Liver (tissue), 3 donors: ENCODE measurements at regions not wholly inside any gene's neighbourhood (a gene's known extent, or its start where the extent isn't known, plus 50 kb on each side); places are given as distances from the start of the nearest gene placed in this dataset.

Experiments used
- ATF3 ChIP-seq: IDR thresholded peaks from 2 replicates; pipeline ENCODE4 v1.6.1; 2016; ENCODE audit warnings: antibody characterized with exemption
- EGR1 ChIP-seq, 2 donors: IDR thresholded peaks; 2 replicates each; pipeline ENCODE4 v1.6.1; 2016 to 2018; ENCODE audit warnings: antibody characterized with exemption in 2 of 2, low read depth in 2 of 2
- GABPA ChIP-seq, 2 donors: IDR thresholded peaks in 1 of 2; conservative IDR thresholded peaks in 1 of 2; 2 replicates each; pipeline ENCODE4 v1.6.1; 2016; ENCODE audit warnings: antibody characterized with exemption in 2 of 2, mild to moderate bottlenecking in 1 of 2, moderate library complexity in 1 of 2
- HNF4A ChIP-seq, 2 donors: conservative IDR thresholded peaks; 2 replicates each; pipeline ENCODE4 v1.6.1; 2016; ENCODE audit warnings: antibody characterized with exemption in 2 of 2, mild to moderate bottlenecking in 2 of 2
- HNF4G ChIP-seq: IDR thresholded peaks from 2 replicates; pipeline ENCODE4 v1.6.1; 2016; ENCODE audit warnings: antibody characterized with exemption
- JUND ChIP-seq, 2 donors: IDR thresholded peaks; 2 replicates each; pipeline ENCODE4 v1.6.1; 2016; ENCODE audit warnings: antibody characterized with exemption in 2 of 2
- MAX ChIP-seq: IDR thresholded peaks from 2 replicates; pipeline ENCODE4 v1.6.1; 2016; ENCODE audit warnings: antibody characterized with exemption
- NR2F2 ChIP-seq: IDR thresholded peaks from 2 replicates; pipeline ENCODE4 v1.6.1; 2016; ENCODE audit warnings: antibody characterized with exemption
- RAD21 ChIP-seq, 2 donors: IDR thresholded peaks; 2 replicates each; pipeline ENCODE4 v1.6.1; 2016; ENCODE audit warnings: antibody characterized with exemption in 2 of 2, mild to moderate bottlenecking in 2 of 2
- REST ChIP-seq: IDR thresholded peaks from 2 replicates; pipeline ENCODE4 v1.6.1; 2016; ENCODE audit warnings: antibody characterized with exemption, mild to moderate bottlenecking
- TAF1 ChIP-seq: conservative IDR thresholded peaks from 2 replicates; pipeline ENCODE4 v1.6.1; 2016; ENCODE audit warnings: antibody characterized with exemption, mild to moderate bottlenecking
- YY1 ChIP-seq: IDR thresholded peaks from 2 replicates; pipeline ENCODE4 v1.6.1; 2016; ENCODE audit warnings: antibody characterized with exemption, mild to moderate bottlenecking
- ZBTB33 ChIP-seq: IDR thresholded peaks from 2 replicates; pipeline ENCODE4 v1.6.1; 2016; ENCODE audit warnings: antibody characterized with exemption
- TF ChIP-seq, protein P1 (sequence below): fragments of 150-350 bp; IDR thresholded peaks from 2 replicates; pipeline ENCODE4 v1.5.1; 2017; ENCODE audit warnings: improper control_type of control experiment, low read depth, low read length; ENCODE audit not compliant: missing input control
- donor health status: healthy.
- donor health status: healthy.

GRCh38 chr16:5977329-5977728 lies 879.7 kb upstream of the EEF2KMT start:
- TF ChIP-seq ATF3 (no peak), YY1 (no peak), TAF1 (no peak), REST (no peak), ZBTB33 (no peak), MAX (no peak), RAD21 (IDR thresholded peaks at IDR 0.05) (no peak), EGR1 (IDR thresholded peaks at IDR 0.05; ENCODE audit: low read depth in 2 of 2) (no peak), GABPA (IDR thresholded peaks at IDR 0.05 in 1 of 2, conservative IDR thresholded peaks at IDR 0.05 in 1 of 2) (no peak), HNF4G (no peak), HNF4A (conservative IDR thresholded peaks at IDR 0.05) (no peak), NR2F2 (no peak), JUND (IDR thresholded peaks at IDR 0.05) (no peak)
- TF ChIP-seq, protein P1, sequence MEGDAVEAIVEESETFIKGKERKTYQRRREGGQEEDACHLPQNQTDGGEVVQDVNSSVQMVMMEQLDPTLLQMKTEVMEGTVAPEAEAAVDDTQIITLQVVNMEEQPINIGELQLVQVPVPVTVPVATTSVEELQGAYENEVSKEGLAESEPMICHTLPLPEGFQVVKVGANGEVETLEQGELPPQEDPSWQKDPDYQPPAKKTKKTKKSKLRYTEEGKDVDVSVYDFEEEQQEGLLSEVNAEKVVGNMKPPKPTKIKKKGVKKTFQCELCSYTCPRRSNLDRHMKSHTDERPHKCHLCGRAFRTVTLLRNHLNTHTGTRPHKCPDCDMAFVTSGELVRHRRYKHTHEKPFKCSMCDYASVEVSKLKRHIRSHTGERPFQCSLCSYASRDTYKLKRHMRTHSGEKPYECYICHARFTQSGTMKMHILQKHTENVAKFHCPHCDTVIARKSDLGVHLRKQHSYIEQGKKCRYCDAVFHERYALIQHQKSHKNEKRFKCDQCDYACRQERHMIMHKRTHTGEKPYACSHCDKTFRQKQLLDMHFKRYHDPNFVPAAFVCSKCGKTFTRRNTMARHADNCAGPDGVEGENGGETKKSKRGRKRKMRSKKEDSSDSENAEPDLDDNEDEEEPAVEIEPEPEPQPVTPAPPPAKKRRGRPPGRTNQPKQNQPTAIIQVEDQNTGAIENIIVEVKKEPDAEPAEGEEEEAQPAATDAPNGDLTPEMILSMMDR: no peak
